ENCODE measurements at regions not wholly inside any gene's neighbourhood (a gene's known extent, or its start where the extent isn't known, plus 50 kb on each side); places are given as distances from the start of the nearest gene placed in this dataset.

DNA sequence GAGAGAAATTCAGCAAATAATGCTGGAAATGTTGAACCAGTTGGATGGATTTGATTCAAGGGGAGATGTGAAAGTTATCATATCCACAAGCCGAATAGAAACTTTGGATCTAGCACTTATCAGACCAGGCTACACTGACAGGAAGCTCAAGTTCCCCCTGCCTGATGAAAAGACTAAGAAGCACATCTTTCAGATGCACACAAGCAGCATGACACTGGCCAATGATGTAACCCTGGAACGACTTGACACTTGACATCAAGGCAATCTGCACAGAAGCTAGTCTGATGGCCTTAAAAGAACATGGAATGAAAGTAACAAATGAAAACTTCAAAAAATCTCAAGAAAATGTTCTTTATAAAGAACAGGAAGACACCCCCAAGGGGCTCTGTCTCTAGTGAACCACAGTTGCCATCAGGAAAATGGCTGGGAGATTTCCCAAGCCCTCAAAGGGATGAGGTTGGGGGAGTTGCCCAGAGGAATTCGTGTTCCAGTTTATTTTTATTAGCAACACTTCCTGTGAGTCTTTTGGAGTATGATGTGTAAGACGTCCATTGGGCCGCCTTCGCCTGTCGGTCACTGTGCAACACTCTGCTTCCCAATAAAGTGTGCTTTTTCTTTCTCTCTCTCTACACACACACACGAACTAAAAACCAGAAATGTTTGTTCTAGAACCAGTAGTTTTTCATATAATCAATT, 200.0 kb downstream of the HIBADH start:
- Histone ChIP-seq H3K4me3 (IDR thresholded peaks at IDR 0.05; ENCODE audit: insufficient read depth, low read depth, low read length) (no peak overlapping the region), H3K4me1 (ENCODE audit: low read depth, poor library complexity, severe bottlenecking) (no peaks in the 10 kb centered on the region), H3K9ac (no peak overlapping the region), H3K4me2 (no peak overlapping the region), H2AFZ (ENCODE audit: low read depth) (no peak overlapping the region), H3K36me3 (ENCODE audit: insufficient read depth) (no peaks in the 10 kb centered on the region), H4K20me1 (ENCODE audit: insufficient read depth) (no peaks in the 10 kb centered on the region), H3K27me3 (ENCODE audit: insufficient read depth, low read depth) (no peaks in the 10 kb centered on the region), H3K79me2 (ENCODE audit: insufficient read depth, low read depth) (no peaks in the 10 kb centered on the region), H3K27ac (no peak overlapping the region)
- TF ChIP-seq, protein P1, sequence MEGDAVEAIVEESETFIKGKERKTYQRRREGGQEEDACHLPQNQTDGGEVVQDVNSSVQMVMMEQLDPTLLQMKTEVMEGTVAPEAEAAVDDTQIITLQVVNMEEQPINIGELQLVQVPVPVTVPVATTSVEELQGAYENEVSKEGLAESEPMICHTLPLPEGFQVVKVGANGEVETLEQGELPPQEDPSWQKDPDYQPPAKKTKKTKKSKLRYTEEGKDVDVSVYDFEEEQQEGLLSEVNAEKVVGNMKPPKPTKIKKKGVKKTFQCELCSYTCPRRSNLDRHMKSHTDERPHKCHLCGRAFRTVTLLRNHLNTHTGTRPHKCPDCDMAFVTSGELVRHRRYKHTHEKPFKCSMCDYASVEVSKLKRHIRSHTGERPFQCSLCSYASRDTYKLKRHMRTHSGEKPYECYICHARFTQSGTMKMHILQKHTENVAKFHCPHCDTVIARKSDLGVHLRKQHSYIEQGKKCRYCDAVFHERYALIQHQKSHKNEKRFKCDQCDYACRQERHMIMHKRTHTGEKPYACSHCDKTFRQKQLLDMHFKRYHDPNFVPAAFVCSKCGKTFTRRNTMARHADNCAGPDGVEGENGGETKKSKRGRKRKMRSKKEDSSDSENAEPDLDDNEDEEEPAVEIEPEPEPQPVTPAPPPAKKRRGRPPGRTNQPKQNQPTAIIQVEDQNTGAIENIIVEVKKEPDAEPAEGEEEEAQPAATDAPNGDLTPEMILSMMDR (conservative IDR thresholded peaks at IDR 0.05; ENCODE audit: low read depth, low read length) = no peak

DNA sequence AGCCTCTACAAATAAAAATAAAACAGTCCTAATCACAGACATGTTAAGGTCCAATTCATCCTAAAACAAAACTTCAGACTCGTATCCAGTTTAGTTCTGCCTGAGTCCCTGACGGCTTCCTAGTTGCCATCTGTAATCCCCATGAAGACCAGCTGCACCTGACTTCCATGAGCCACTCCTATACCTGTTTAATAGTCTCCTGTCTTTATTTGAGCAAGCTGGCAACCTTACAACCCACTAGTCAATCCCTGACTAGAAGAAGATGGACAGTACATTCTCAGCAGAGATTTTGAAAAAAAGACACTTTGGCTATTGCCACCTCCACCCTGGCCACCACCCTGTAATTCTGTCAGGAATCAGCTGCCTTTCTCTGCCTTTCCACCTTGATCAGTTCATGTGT, 197.7 kb downstream of the HIBADH start:
- Histone ChIP-seq H2AFZ (ENCODE audit: low read depth) (no peak overlapping the region), H3K4me3 (IDR thresholded peaks at IDR 0.05; ENCODE audit: insufficient read depth, low read depth, low read length) (no peak overlapping the region), H3K27ac (no peak overlapping the region), H3K9ac (no peak overlapping the region), H3K4me2 (no peak overlapping the region), H4K20me1 (ENCODE audit: insufficient read depth) (no peaks in the 10 kb centered on the region), H3K36me3 (ENCODE audit: insufficient read depth) (no peaks in the 10 kb centered on the region), H3K27me3 (ENCODE audit: insufficient read depth, low read depth) (no peaks in the 10 kb centered on the region), H3K79me2 (ENCODE audit: insufficient read depth, low read depth) (no peaks in the 10 kb centered on the region), H3K4me1 (ENCODE audit: low read depth, poor library complexity, severe bottlenecking) (no peaks in the 10 kb centered on the region)
- TF ChIP-seq, protein P1 (conservative IDR thresholded peaks at IDR 0.05; ENCODE audit: low read depth, low read length) = no peak

DNA sequence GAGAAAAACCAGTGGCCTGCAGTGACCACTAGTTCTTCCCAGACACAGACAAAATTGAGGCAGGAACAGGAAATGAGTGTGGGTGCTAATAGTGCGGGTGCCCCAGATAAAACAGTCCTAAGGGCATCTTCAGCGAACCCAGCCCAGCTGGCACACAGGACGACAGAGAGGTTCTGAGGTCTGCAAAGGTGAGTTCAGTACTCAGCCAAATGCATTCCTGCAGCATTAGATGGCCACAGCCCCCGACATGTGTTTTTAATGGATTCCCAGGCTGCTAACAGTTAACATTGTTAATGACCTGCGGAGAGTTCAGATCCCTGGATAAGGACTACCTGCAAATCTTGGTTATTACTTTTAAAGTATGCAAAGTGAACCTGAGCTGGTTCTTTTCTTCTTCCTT, 196.0 kb downstream of the HIBADH start:
- H3K4me3 ChIP-seq (IDR thresholded peaks at IDR 0.05; ENCODE audit: insufficient read depth, low read depth, low read length) = no peak overlapping the region
- TF ChIP-seq, protein P1 (conservative IDR thresholded peaks at IDR 0.05; ENCODE audit: low read depth, low read length) = no peak
- H3K4me1 ChIP-seq (ENCODE audit: low read depth, poor library complexity, severe bottlenecking) = no peaks in the 10 kb centered on the region

DNA sequence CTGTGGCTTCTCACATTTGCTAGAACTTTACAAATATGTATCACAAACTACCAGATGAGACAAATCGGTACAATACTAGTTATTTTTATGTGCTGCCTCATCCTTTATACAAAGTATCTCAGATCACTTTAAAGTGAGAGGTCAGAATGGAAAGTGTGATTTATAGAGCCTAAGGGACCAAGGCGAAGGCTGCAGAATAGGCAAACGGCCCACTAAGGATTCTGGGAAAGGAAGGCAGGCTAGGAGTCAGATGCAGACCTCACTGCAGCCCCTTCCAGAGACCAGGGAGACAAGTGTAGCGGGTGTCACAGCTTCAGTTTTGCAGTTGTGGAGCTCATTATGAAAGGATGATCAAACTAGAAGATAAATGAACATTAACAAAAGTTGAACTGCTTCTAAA, 190.6 kb downstream of the HIBADH start:
- Histone ChIP-seq H3K4me3 (IDR thresholded peaks at IDR 0.05; ENCODE audit: insufficient read depth, low read depth, low read length) (no peak overlapping the region), H3K79me2 (ENCODE audit: insufficient read depth, low read depth) (no peaks in the 10 kb centered on the region), H3K27ac (no peak overlapping the region), H3K9ac (no peak overlapping the region), H2AFZ (ENCODE audit: low read depth) (no peak overlapping the region), H3K4me1 (ENCODE audit: low read depth, poor library complexity, severe bottlenecking) (no peaks in the 10 kb centered on the region), H4K20me1 (ENCODE audit: insufficient read depth) (no peaks in the 10 kb centered on the region), H3K27me3 (ENCODE audit: insufficient read depth, low read depth) (no peaks in the 10 kb centered on the region), H3K4me2 (no peak overlapping the region), H3K36me3 (ENCODE audit: insufficient read depth) (no peaks in the 10 kb centered on the region)
- TF ChIP-seq, protein P1 (conservative IDR thresholded peaks at IDR 0.05; ENCODE audit: low read depth, low read length) = no peak

More for the DNA sequence above, 196.0 kb downstream of the HIBADH start:
- Histone ChIP-seq H3K9ac (no peak overlapping the region), H3K4me2 (no peak overlapping the region), H2AFZ (ENCODE audit: low read depth) (no peak overlapping the region), H3K27ac (no peak overlapping the region), H4K20me1 (ENCODE audit: insufficient read depth) (no peaks in the 10 kb centered on the region), H3K79me2 (ENCODE audit: insufficient read depth, low read depth) (no peaks in the 10 kb centered on the region), H3K36me3 (ENCODE audit: insufficient read depth) (no peaks in the 10 kb centered on the region), H3K27me3 (ENCODE audit: insufficient read depth, low read depth) (no peaks in the 10 kb centered on the region)
